K562 (cell line): ENCODE measurements at regions not wholly inside any gene's neighbourhood (a gene's known extent, or its start where the extent isn't known, plus 50 kb on each side); places are given as distances from the start of the nearest gene placed in this dataset.

Experiments
- ATAC-seq: fragments of 200-7000 bp; cut with Tn5 transposase; 3 replicates; pipeline ENCODE4 v1.9.1; 2020; ENCODE audit warnings: moderate library complexity
- BruUV-seq: library from RNA; stranded (reverse); fragments of 400-500 nt; replicated peaks from 2 replicates; lab custom pipeline; 2021; lab: Mats Ljungman, UMichigan
- CTCF ChIA-PET: fragments of 300-600 bp; formaldehyde crosslinking; extraction: SDS; loops from one replicate; lab custom pipeline; 2021; ENCODE audit warnings: low intra/inter-chr PET ratio; lab: Yijun Ruan, JAX
- POLR2A ChIA-PET: fragments of 300-600, 350-650 bp; sonication (Branson Sonifier 250); formaldehyde crosslinking; extraction: SDS; loops from one replicate; lab custom pipeline; 2021; ENCODE audit warnings: antibody characterized with exemption, inconsistent platforms; lab: Yijun Ruan, JAX
- DNase-seq, 4 experiments: peaks; one replicate each; pipeline versions ENCODE4 v3.0.0 to v3.0.0-alpha.2; 2011 to 2018; ENCODE audit warnings: low spot score in 3 of 4, mixed read lengths in 3 of 4; ENCODE audit errors: extremely low read depth in 1 of 4
- FAIRE-seq: peaks from 2 replicates; lab custom pipeline; 2011; peaks lifted over from hg19 to GRCh38; lab: Jason Lieb, UNC
- H2AFZ ChIP-seq: 2 replicates; pipeline ENCODE4 v1.6.0; 2011; ENCODE audit warnings: low read depth, low read length, control low read depth, inconsistent platforms
- H3K27ac ChIP-seq: fragments of 200-600 bp; 3 replicates; pipeline ENCODE4 v1.8.0; 2011; ENCODE audit warnings: low read depth, mild to moderate bottlenecking, control low read depth, inconsistent platforms, low read length, moderate library complexity, mixed read lengths; ENCODE audit errors: extremely low read depth
- H3K27me3 ChIP-seq, 2 experiments: fragments of 300-600 bp in 1 of 2; 2 replicates in 1 of 2; 3 replicates in 1 of 2; pipeline versions ENCODE4 v1.6.0 to v1.8.0; 2011; ENCODE audit warnings: inconsistent platforms in 2 of 2, low read length in 2 of 2, mild to moderate bottlenecking in 1 of 2, mixed read lengths in 1 of 2, moderate library complexity in 1 of 2; ENCODE audit not compliant: control insufficient read depth in 2 of 2, insufficient read depth in 2 of 2
- H3K36me3 ChIP-seq: fragments of 300-600 bp; 3 replicates; pipeline ENCODE4 v1.8.0; 2011; ENCODE audit warnings: mild to moderate bottlenecking, low read length, inconsistent platforms; ENCODE audit not compliant: control insufficient read depth, insufficient read depth
- H3K4me1 ChIP-seq, 2 experiments: fragments of 200-600 bp in 1 of 2; replicated peaks in 1 of 2; 2 replicates in 1 of 2; 3 replicates in 1 of 2; pipeline versions ENCODE4 v1.5.1 to v1.8.0; 2011; ENCODE audit warnings: inconsistent platforms in 2 of 2, low read length in 2 of 2, mild to moderate bottlenecking in 1 of 2, mixed read lengths in 1 of 2, moderate library complexity in 1 of 2; ENCODE audit not compliant: control insufficient read depth in 2 of 2, insufficient read depth in 2 of 2
- H3K4me2 ChIP-seq: 2 replicates; pipeline ENCODE4 v1.6.1; 2011; ENCODE audit warnings: low read length, control low read depth, inconsistent platforms, mixed read lengths; ENCODE audit not compliant: insufficient read depth
- H3K4me3 ChIP-seq: fragments of 200-600 bp; sonication (generic), shearing (Covaris generic); 2 replicates; pipeline ENCODE4 v1.5.1; 2016; ENCODE audit warnings: control low read depth, inconsistent platforms
- H3K79me2 ChIP-seq: fragments of 200-600 bp; 3 replicates; pipeline ENCODE4 v1.8.0; 2011; ENCODE audit warnings: low read length, inconsistent platforms; ENCODE audit not compliant: control insufficient read depth, insufficient read depth
- H3K9ac ChIP-seq, 2 experiments: 2 replicates each; pipeline versions ENCODE4 v1.6.0 to v1.6.1; 2011; ENCODE audit warnings: low read depth in 2 of 2, low read length in 2 of 2, control low read depth in 1 of 2, inconsistent platforms in 1 of 2, mild to moderate bottlenecking in 1 of 2, mixed read lengths in 1 of 2; ENCODE audit not compliant: insufficient read depth in 1 of 2
- H3K9me1 ChIP-seq: one replicate; pipeline ENCODE4 v1.6.0; 2011; ENCODE audit warnings: inconsistent platforms, mild to moderate bottlenecking, low read length, moderate library complexity; ENCODE audit not compliant: control insufficient read depth, insufficient read depth
- H3K9me3 ChIP-seq: replicated peaks from 2 replicates; pipeline ENCODE4 v1.5.1; 2011; ENCODE audit warnings: low read depth, low read length, inconsistent platforms; ENCODE audit not compliant: control insufficient read depth, insufficient read depth
- H4K20me1 ChIP-seq: replicated peaks from 2 replicates; pipeline ENCODE4 v1.6.1; 2011; ENCODE audit warnings: low read length, inconsistent platforms, mixed read lengths; ENCODE audit not compliant: control insufficient read depth, insufficient read depth
- HNRNPLL ChIP-seq: fragments of 200-400 bp; formaldehyde crosslinking; IDR thresholded peaks from 2 replicates; pipeline ENCODE4 v1.6.1; 2017; ENCODE audit warnings: low read length, low read depth, mild to moderate bottlenecking; ENCODE audit not compliant: poor library complexity, severe bottlenecking
- POLR2A ChIP-seq: fragments of 450-650 bp; conservative IDR thresholded peaks from 2 replicates; pipeline ENCODE4 v1.6.1; 2016
- TRIM24 ChIP-seq, 2 experiments: fragments of 450-650 bp; IDR thresholded peaks; 2 replicates each; pipeline ENCODE4 v1.6.1; 2016
- YBX1 ChIP-seq: fragments of 450-650 bp; IDR thresholded peaks from 2 replicates; pipeline ENCODE4 v1.7.1; 2016; ENCODE audit warnings: mild to moderate bottlenecking
- ZNF316 ChIP-seq: fragments of 450-650 bp; IDR thresholded peaks from 2 replicates; pipeline ENCODE4 v1.6.1; 2016
- WGBS: fragments of 100-300 bp; shearing (Covaris generic); methylation state at CpG from one replicate; pipeline ENCODE4 v1.1.6; 2016; ENCODE audit warnings: low coverage, mixed read lengths; ENCODE audit not compliant: insufficient coverage; ENCODE audit errors: missing lambda C conversion rate; 5-methylcytosine and 5-hydroxymethylcytosine counted together
- in situ Hi-C: fragments of 300-500 bp; cut with MboI; formaldehyde crosslinking; loops from 4 replicates; pipeline ENCODE4 v1.15.0; 2018; ENCODE audit warnings: inconsistent platforms, mixed read lengths
- intact Hi-C: fragments of 100-400 bp; cut with micrococcal nuclease; formaldehyde crosslinking; loops from 2 replicates; pipeline ENCODE4 v1.14.2; 2022
- TF ChIP-seq, protein P1 (sequence below): fragments of 450-650 bp; formaldehyde crosslinking; IDR thresholded peaks from 2 replicates; pipeline ENCODE4 v1.4.0; 2022; ENCODE audit warnings: missing genetic modification characterization

DNA sequence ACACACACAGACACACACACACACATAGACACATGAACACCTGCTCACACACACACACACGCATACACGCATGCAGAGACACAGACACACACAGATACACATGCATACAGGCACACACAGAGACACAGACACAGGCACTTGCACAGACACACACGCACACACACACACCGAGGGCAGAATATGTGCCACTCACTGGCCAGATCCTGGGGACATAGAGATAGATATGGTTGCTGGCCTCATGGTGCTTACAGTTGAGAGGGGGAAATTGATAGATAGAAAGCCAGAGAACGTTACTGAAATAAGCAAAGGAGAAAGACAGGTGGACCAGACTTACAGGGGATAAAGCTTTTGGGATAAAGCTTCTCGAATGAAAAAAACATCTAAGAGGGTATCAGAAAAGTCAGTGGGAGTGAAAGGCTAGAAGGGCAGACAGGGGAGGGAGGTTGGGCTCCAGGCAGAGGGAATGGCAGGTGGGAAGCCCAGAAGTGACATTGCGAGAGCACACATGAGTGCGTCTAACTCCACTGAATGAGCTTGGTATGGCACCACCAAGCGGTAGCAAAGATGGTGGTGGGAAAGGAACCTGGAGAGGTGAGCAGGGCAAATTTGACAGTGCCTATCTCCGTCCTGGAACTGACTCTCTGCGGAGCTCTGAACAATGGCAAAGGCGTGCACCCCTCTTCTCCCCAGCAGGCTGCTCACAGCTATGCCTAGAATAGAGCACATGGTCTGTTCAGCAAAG lies 390.1 kb upstream of the TRIB2 start:
- H3K9ac ChIP-seq = no peak overlapping the region
- CTCF ChIA-PET = no interaction called here
- H3K27me3 ChIP-seq = no peaks in the 10 kb centered on the region
- no peak overlapping the region for H3K4me2 ChIP-seq
- WGBS = 94% methylated on average over 10 of the region's 12 CpGs
- H3K4me3 ChIP-seq = no peak overlapping the region
- no peak for FAIRE-seq
- TF ChIP-seq HNRNPLL (peak; percentile 34), ZNF316 (peak; percentile 73), YBX1 (no peak), TRIM24 (IDR thresholded peaks at IDR 0.05) (peak; percentile 32 to 67; a peak in 2 of 4 replicates), POLR2A (0 out of 2 replicates have a peak, but pooled peaks have one; percentile 24)
- TF ChIP-seq, protein P1, sequence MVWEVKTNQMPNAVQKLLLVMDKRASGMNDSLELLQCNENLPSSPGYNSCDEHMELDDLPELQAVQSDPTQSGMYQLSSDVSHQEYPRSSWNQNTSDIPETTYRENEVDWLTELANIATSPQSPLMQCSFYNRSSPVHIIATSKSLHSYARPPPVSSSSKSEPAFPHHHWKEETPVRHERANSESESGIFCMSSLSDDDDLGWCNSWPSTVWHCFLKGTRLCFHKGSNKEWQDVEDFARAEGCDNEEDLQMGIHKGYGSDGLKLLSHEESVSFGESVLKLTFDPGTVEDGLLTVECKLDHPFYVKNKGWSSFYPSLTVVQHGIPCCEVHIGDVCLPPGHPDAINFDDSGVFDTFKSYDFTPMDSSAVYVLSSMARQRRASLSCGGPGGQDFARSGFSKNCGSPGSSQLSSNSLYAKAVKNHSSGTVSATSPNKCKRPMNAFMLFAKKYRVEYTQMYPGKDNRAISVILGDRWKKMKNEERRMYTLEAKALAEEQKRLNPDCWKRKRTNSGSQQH (CRISPR knock-in tag) = 0 out of 2 replicates have a peak, but pooled peaks have one; percentile 33
- TF ChIP-seq, all 486 proteins: peak for 5
- peaks cover 6% of the 10 kb centered on the region for H3K36me3 ChIP-seq
- intact Hi-C loops = no loop called here
- POLR2A ChIA-PET = interaction anchor here (0.6 kb wide), 2 partner anchors 33 to 229 kb away, joined by 3 read pairs; no protein-coding TSS in a partner anchor
- H3K9me1 ChIP-seq = no peaks in the 10 kb centered on the region
- H3K9me3 ChIP-seq = 0 out of 2 replicates have a peak, but pooled peaks cover 6% of the 10 kb centered on the region
- no peak overlapping the region for H2AFZ ChIP-seq
- H3K4me1 ChIP-seq = peaks cover 5 to 12% of the 10 kb centered on the region in 2 experiments; a peak in 4 of 5 replicates
- H4K20me1 ChIP-seq = no peaks in the 10 kb centered on the region
- in situ Hi-C loops = no loop called here
- H3K27ac ChIP-seq = no peak overlapping the region; the same call in 2 of the 3 replicates
- BruUV-seq = no TSS peak
- H3K79me2 ChIP-seq = no peaks in the 10 kb centered on the region
- DNase-seq = no peak
- ATAC-seq = no peak
